GM13976 (cell line): ENCODE measurements at regions not wholly inside any gene's neighbourhood (a gene's known extent, or its start where the extent isn't known, plus 50 kb on each side); places are given as distances from the start of the nearest gene placed in this dataset.
"Not testable (repeated sequence)": the region's sequence is repeated elsewhere in the genome, so short reads cannot be mapped to it uniquely, and the experiment has no call there.

ENCODE experiments used
- DNase-seq: peaks from one replicate; pipeline ENCODE4 v3.0.0; 2012; ENCODE audit warnings: low spot score
- CTCF ChIP-seq: IDR thresholded peaks from 2 replicates; pipeline ENCODE4 v1.5.1; 2012; ENCODE audit warnings: borderline replicate concordance, mild to moderate bottlenecking; ENCODE audit not compliant: insufficient read depth; ENCODE audit errors: extremely low read depth, missing control alignments, control extremely low read depth
- in situ Hi-C: fragments of 300-500 bp; cut with MboI; formaldehyde crosslinking; loops from one replicate; pipeline ENCODE4 v1.12.0; 2022; ENCODE audit warnings: low sequenced_read_pairs, mixed read lengths, inconsistent platforms; ENCODE audit not compliant: unreplicated experiment

- in situ Hi-C loops, result no loop called here
- no peak for TF ChIP-seq CTCF
- no peak for DNase-seq
Observed at GRCh38 chr7:10643545-10643944, 330.1 kb upstream of the PHF14 start.

- TF ChIP-seq CTCF, result no peak
- DNase-seq, result no peak
- in situ Hi-C loops, result no loop called here
Observed at GRCh38 chr7:10644849-10645248, 328.8 kb upstream of the PHF14 start.

GRCh38 chr7:10646194-10646593 is 327.5 kb upstream of the PHF14 start:
- in situ Hi-C loops, result no loop called here
- no peak for DNase-seq
- no peak for TF ChIP-seq CTCF

GRCh38 chr7:10648289-10648688 is 325.4 kb upstream of the PHF14 start:
- TF ChIP-seq CTCF, result no peak
- in situ Hi-C loops, result no loop called here
- no peak for DNase-seq

- in situ Hi-C loops, DNase-seq: not testable (repeated sequence)
Observed at GRCh38 chr7:10649120-10649519, 324.6 kb upstream of the PHF14 start.

- TF ChIP-seq CTCF, result no peak
- DNase-seq, result no peak
- in situ Hi-C loops, result no loop called here
Observed at GRCh38 chr7:10655031-10655430, 318.6 kb upstream of the PHF14 start.

- no peak for TF ChIP-seq CTCF
- DNase-seq, result no peak
- in situ Hi-C loops, result no loop called here
Observed at GRCh38 chr7:10657201-10657600, 316.5 kb upstream of the PHF14 start.
